ENCODE measurements at regions not wholly inside any gene's neighbourhood (a gene's known extent, or its start where the extent isn't known, plus 50 kb on each side); places are given as distances from the start of the nearest gene placed in this dataset.

DNA sequence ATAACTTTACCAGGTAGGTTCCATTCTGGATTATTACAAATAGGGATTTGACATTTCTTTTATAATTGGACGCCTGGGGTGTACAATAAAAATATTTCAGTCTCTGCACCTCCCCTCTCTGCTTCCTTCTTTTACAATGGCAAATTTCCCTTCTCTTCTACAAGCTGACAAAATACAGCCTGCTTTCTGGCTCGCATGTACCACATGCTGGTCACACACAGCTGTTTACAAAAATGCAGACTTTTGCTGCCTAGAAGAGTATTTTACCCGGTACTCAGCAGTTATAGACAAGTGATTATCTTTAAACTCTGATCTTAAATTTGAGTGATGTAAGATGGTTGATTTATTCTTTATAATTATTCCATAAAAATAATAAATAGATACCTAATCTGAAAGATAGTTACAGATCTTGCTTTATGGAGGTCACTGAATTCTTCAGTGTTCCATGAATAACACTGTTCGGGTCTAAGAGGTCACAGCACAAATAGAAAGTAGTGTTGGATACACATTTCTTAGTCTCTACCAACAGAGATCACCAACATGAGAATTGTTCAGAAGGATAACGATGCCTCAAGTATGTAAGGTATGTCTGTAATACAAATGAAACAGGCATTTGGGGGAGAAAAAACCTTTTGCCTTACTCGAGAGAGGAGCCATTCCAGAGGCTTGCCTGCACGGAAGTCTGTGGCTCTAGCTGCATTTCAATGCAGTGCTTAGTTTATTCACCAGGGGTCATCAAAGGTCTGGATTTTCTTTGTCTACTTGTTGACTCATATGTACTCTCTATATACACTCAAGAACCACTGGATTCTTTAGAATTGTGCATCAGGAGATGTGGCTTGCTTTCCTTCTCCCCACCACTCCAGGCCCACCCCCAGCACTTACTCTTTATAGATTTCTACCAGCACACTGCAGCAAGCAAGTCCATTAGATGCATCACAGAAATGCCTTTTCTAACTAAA, 206.6 kb upstream of the RFX3 start:
- DNase-seq, result peak; percentile 2

DNA sequence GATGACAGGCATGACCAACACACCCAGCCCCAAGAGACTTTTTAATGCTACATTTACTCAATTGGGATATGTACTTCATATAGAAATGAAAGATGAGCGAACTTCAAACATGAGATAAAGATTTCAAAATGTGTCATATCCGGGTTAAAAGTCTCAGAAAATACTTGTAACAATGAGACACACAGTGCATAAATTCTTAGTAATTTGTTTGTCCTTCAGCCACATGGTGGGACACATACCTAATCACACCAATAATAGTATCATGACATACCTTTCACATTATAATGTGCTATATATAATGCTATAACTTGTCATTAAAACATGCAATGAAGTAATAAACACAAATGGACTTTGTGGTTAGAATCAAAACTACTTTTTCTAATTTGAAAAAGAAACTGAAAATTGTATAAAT, 204.7 kb upstream of the RFX3 start:
- no peak for DNase-seq

DNA sequence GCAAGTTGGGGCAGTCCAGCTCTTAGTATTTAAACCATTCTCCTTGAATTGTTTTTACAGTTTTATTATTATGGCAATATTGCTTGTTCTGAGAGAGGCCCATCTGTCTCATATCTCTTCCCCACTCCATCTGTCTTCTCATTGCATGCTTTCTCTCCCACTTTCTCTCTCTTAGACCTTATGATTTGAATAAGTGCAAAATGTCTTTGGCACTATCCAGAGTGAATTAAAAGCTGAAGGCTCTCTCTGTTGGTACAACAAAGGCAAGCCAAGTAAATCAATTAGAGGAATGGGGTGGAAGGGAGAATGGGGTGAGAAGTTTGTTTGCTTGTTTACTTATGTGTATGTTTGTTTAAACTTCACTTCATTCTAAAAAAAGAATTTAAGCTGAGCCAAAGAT, 195.3 kb upstream of the RFX3 start:
- no peak for DNase-seq

DNA sequence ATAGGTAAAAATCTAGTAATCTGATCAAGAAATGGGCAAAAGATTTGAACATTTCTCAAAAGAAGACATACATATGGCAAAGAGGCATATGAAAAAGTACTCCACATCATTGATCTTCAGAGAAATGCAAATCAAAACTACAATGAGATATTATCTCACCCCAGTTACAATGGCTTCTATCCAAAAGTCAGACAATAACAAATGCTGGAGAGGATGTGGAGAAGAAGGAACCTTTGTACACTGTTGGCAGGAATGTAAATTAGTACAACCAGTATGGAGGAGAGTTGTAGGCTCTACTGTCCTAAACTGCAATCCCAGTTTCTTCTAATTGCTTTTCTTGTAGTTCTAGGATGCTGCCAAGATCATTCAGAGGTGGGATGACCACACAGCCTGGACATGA, 193.5 kb upstream of the RFX3 start:
- no peak for DNase-seq

DNA sequence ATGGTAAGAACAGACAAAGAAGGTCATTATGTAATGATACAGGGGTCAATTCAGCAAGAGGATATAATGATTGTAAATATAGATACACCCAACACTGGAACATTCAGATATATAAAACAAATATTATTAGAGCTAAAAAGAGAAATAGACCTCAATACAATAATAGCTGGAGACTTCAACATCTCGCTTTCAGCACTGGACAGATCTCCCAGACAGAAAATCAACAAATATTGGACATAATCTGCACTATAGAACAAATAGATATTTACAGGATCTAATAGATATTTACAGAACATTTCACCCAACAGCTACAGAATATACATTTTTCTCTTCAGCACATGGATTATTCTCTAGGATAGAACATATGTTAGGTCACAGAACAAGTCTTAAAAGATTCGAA, 190.6 kb upstream of the RFX3 start:
- DNase-seq, result no peak

DNA sequence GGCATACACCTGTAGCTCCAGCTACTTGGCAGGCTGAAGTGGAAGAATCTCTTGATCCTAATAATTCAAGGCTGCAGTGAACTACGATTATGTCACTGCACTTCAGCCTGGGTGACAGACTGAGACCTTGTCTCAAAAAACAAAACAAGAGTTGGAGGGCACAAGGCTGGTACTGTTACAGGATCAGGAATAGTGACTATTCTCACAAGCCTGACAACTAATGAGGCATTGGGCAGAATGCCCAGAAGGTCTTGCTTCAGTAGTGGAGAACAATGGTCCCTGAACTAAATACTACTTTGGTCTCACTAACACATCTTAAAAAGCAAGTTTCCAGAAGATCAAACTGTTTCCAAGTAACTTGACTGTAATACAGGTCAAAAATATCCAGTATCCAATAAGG, 182.9 kb upstream of the RFX3 start:
- peak; percentile 78 for DNase-seq

DNA sequence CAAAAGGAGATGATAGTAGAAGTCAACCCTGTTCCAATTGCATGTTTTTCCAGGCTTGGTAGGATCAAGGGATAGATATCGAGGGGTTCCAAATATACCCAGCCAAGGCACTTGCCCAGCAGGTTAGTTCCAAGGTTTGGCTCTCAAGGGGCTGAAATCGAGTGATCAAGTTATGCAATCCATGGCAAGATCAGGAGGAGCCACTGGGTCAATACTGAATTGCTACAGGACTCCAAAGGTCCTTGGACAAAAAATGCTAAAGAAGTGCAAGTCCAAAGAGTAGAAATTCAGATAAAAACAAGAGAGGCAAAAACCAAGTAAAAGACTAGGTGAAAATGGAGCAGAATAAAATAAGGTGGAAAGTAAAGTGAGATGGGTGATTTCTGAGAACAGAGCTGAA, 179.1 kb upstream of the RFX3 start:
- DNase-seq, result no peak

DNA sequence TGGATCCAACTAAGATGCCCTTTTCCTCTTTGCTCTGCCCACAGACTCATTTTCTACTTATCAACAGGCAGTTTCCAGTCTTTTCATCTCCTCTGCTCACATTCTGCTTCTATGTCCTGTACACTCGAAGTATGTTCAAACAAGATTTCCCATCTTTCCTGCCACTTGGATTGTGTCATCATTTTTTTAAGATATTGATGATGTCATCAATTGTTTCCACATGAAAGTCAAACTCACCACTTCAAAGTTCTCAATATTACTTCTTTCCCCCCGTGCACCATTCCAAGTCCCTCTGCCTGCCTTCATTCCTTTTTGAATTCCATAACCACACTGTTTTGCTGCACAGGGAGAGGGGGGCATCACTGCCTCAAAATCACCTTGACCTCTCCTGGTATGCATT, 175.0 kb upstream of the RFX3 start:
- DNase-seq, result no peak

DNA sequence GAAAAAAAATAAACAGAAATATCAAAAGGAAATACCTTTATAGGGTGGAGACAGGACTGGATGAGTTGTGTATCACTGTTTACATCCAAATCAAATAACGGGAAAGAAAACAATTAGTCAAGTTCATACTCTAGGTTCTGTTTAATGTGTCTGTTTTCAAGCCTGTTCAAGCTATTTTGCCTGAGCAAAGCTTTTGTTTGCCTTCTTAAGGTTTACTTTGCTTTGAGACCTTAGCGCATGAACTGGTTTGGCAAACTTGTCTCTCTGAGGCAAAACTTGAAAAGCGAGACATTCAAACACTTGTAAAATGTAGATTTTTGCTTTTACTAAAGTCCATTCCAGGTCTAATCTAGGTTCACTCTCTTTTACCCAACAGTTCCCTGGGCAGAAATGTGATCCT, 174.1 kb upstream of the RFX3 start:
- no peak for DNase-seq

DNA sequence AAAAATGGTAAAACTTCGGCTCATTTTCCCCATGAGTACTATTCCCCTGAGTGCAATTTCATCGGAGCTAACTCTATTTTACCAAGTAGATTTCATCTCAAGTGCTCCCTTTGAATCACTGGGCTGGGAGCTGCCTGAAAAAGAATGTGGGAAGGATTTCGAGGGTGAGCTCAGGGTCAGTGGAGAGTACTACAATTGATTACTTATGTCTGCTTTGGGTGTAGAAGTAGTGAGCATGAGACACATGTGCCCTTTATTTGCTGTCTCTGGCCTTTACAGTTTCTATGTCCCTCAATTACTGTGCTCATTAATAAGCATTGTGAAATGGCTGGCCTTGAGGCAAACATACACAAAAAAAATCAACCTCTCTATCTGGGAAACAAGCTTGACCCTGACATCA, 172.7 kb upstream of the RFX3 start:
- peak; percentile 24 for DNase-seq

DNA sequence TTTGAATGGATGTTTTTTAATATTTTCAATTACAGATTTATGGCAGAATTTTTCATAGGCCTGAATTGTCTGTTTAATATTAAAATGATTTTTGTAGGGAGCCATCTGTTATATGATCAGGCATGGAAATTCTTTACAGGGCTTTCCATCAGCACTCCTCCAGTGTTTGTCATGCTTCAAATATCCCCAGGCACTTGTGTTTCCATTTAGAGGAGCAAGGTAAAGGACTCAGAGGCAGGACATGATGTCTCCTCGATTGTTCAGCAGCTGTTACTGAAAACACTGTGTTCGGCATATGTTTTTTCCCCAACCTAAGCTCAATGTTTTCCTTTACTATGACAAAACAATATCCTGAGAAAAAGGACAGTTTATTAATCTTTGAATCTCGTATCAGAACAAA, 172.3 kb upstream of the RFX3 start:
- DNase-seq, result no peak

DNA sequence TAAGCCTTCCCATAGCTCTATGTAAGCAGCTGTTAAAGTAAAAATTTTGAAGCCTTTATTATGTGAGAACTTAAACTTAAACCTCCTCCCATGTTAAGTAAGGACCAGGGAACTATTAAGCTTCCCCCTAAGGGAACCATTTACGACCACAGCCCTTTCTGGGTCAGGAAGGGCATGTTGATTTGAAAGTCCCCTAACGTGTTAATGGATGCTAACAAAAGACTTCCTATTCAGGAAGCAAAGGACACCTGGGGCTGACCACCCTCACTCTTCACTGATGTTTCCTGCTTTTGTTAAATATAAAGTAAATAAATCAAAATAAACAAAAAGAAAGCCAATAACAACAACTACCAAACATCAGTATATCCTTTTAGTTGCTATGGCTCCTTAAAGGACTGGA, 170.6 kb upstream of the RFX3 start:
- no peak for DNase-seq

DNA sequence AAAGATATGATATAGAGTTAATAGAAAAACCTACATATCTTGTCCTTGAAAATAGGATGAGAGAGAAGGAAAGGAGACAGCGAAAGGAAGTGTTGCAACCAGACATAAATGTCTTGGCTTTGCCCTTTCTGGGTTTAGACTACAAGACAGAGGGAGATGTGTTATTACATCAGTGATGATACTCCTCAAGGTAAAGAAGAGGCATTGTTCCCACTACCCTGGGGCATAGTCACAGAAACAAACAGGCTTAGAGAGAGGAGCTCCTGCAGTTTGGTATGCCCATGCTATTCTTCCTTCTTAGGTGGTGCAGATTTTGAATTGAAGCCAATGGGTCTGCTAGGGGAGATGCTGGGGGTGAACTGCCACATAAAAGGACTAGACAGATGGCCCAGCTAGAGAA, 166.8 kb upstream of the RFX3 start:
- no peak for DNase-seq

DNA sequence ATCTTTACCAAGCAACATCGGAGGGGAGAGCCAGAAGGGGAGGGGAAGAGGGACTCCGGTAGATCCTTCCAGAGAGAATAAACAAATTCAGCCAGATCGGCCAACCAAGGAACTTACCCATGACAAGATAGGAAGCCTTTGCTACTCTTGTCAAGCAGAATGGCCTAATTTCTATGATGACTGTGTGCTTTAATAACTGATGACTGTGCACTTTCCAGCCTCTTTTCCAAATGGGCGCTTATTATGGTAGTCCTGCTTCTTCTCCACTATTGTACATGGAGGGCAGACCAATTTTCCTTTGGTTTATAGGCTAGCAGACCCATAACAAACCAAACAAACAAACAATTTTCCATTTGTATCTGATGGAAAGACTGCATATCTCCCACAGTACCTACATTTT, 163.8 kb upstream of the RFX3 start:
- DNase-seq, result no peak

DNA sequence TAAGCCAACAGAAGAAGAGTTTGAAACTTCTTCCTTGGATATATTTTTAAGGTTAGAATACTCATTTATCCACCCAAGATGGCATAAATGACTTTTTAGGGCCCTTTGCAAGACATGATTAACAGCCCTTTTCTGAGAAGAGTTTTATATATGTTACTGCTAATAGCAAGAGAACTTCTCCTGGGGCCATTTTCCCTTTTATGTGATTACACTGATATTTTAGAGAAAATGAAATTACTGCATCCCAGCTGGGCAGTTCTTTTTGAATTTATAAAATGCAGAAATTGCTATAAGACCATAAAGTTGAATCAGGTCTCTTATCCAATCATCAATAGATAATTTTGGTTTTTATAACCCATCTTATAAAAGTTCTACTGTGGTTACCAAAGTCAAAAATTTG, 161.3 kb upstream of the RFX3 start:
- no peak for DNase-seq

DNA sequence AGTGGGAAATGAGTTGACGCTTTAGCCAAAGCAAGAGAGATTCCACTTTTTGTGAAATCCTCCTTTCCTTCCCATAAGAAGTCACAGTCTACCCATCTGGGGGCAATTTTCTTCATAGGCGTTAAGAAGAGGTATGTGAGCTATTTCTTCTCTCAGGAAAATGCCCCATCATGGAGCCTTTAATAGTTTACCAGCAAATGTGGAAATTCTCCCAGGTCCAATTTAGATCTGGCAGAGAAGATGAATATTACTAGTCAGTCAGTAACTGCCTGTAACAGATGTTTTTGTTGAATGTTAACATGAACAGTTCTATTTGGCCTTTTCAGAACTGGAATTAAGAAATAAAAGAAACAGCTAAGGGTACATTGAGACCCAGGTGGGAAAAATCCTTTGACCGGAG, 156.4 kb upstream of the RFX3 start:
- no peak for DNase-seq

DNA sequence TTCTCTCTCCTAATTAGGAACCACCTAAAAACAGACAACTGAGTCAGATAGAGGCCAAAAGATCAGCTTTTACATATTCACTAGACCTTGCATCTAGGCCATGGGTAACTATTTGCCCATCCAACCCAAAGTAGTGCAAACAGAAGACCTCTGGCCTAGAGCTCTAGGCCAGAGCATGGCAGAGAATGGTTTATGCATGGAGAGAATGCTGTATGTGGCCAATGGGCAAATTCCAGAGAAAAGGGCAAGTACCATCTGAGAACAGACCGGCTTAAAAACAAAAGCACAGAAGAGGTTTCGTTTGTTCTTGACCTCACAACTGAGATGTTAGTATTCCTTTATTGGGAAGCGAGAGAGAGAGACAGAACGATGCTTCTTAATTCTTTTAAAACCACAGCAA, 151.7 kb upstream of the RFX3 start:
- DNase-seq, result no peak

DNA sequence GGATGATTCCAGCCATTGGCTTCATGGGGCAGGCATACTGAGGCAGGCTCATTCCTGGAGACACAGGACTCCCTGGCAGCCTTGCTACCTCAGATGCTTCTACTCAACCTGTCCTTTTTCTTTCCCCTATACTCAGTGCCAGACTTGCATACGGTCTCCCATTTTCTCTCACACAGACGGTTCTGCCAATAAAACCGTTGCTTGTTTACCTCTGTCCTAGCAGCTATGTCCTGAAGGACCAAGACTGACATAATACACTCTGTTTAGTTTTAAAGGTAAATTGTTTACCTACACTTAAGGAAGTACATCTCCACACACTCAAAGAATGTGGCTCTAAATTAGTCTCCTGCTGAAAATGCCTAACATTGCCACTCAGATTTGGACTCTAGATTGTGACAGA, 151.0 kb upstream of the RFX3 start:
- no peak for DNase-seq

DNA sequence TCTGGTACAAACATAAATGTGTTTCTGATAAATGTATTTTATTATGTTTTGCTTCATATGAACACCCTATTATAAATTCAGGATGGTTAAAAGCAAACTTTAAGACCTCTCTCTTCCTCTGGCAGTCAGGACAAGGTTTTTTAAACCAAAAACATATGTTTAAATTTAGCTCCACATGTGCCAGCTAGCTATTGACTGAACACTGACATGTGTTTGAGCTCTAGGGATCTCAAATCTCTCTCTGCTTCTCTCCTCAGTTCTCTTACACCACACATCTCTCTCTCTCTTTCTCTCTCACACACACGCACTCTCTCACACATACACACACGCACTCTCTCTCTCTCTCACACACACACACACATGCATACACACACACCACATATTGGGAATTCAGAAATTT, 150.1 kb upstream of the RFX3 start:
- no peak for DNase-seq

DNA sequence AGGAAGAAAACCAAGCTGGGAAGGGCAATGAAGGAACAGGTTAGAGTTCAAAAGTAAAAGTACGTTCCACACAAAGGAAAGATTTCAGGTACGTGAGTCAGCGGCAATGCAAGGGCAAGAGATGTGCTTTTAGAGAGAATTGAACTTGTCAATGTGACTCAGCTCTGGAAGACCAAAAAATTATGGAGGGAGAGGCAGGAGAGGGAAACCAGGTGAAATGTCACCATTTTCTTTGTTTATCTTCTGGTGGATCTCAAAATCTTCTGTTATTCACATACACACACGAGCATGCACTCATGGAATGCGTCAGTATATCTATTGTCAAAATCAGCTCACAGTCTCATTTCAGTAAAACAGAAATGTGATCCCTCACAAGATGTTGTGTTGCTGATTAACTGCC, 148.8 kb upstream of the RFX3 start:
- no peak for DNase-seq

DNA sequence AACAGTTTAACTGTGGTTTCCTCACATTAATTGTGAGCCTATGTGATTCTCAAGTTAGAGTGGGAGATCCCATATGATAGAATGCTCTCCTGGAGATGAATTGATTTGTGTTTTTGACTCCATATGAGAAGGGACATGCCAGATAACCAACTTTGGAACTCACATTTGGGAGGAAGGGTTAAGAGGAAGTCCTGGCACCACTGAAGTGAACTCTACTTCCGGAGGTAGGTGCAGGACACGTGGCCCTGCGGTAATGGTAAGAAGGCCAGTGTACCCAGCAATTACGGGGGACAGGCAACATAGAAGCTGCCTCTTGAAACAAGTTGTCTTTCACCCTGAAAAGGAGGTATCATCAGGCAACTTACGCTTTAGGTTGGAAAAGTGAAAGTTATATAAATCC, 146.6 kb upstream of the RFX3 start:
- DNase-seq, result no peak

DNA sequence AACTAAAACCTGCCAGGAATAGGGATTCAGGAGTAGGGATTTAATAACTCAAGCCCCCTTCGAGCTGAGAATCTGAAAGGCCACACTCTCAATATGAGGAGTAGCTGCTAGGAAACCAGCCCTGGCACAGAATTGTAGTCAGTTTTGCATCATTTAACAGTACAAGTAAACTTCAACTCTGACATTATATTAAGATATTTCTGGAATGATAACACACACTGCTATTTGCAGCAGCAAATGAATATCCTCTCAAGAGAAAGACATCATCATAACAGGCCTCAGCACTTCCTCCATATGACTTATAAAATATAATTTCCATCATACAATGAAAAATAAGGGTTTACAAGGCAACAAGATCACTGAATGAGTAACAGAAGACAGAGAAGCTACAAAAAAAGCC, 138.2 kb upstream of the RFX3 start:
- no peak for DNase-seq

DNA sequence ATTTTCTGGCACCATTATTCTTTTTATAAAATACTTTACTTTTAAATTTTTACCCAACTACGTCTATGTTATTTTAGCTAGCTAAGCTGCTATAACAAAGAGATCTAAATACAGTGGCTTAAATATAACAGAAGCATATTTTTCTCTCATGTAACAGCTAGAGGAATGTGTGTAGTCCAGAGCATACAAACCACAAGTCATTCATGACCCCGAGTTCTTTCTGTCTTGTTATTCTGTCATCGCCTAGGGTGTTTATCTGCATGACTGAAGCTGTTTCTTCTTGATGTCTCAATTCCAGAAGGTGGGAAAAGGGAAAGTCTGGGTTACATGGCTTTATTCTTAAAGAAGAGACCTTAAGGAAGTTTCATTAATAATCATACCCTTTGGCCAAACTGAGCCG, 136.9 kb upstream of the RFX3 start:
- no peak for DNase-seq

DNA sequence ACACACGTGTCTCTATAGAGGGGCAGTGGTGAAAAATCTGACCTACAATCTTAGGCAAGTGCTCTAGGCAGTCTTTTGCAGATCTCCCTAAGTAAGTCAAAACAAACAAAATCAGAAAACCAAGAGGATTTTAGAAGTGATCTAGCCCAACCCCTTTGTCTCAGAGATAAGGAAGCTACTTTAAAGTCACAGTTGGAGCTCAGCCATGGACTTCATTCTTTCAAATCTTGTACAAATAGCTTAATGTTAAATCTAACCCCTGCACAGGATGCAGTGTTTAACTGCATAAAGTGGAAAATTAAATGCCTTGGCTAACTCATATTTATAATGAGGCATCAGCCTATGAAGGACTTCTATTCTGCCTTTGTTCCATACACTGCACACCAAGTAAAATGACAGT, 135.1 kb upstream of the RFX3 start:
- DNase-seq, result no peak

DNA sequence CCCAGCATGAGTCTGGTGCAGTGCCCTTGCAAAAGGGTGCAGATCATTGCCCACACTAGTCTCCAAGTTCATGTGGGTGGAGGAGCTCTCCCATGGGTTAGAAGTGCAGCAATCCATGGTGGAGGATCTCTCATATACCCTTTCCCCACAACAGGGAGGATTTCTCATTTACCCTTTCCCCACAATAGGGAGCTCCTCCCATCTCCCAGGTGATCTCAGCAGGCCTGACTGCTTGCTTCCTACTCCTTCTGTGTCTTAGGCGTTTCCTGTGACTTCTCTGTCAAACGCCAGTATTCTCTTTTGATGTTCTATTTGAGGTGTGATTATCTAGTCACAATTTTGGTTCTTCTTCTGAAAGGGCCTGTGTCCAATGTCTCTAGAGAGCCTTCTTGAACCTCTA, 133.8 kb upstream of the RFX3 start:
- no peak for DNase-seq

Data from NCI-H2107 (cell line).